ENCODE measurements at regions not wholly inside any gene's neighbourhood (a gene's known extent, or its start where the extent isn't known, plus 50 kb on each side); places are given as distances from the start of the nearest gene placed in this dataset.

- TF ChIP-seq CTCF (IDR thresholded peaks at IDR 0.05) (no peak), POLR2A (IDR thresholded peaks at IDR 0.05) (no peak)
Observed at GRCh38 chr5:166430491-166431319, 1860.7 kb upstream of the WWC1 start.
